Caki2 (cell line): ENCODE measurements at regions not wholly inside any gene's neighbourhood (a gene's known extent, or its start where the extent isn't known, plus 50 kb on each side); places are given as distances from the start of the nearest gene placed in this dataset.
A peak's percentile ranks its signal among the peaks of the same experiment; 100 is the strongest.

ENCODE experiments used
- DNase-seq: peaks from one replicate; pipeline ENCODE4 v3.0.0-alpha.2; 2015; ENCODE audit warnings: low read depth
- in situ Hi-C: cut with HindIII; loops from 2 replicates; pipeline ENCODE4 v1.10.0; 2016; ENCODE audit warnings: low sequenced_read_pairs, low pct_unique_long_range_greater_than_20kb, mixed read lengths

GRCh38 chr6:149225370-149225769, 92.1 kb upstream of the TAB2 start:
- in situ Hi-C loops, result no loop called here
- DNase-seq, result no peak

- no peak for DNase-seq
- in situ Hi-C loops, result no loop called here
These were observed 91.6 kb upstream of the TAB2 start for GRCh38 chr6:149225946-149226345.

GRCh38 chr6:149227796-149228195, 89.7 kb upstream of the TAB2 start:
- DNase-seq, result no peak
- in situ Hi-C loops, result no loop called here

GRCh38 chr6:149228311-149228955, 89.1 kb upstream of the TAB2 start:
- in situ Hi-C loops, result no loop called here
- DNase-seq, result no peak

GRCh38 chr6:149229096-149229495, 88.4 kb upstream of the TAB2 start:
- in situ Hi-C loops, result no loop called here
- no peak for DNase-seq

GRCh38 chr6:149230712-149231460, 86.6 kb upstream of the TAB2 start:
- DNase-seq, result no peak
- in situ Hi-C loops, result no loop called here

GRCh38 chr6:149231778-149232177, 85.7 kb upstream of the TAB2 start:
- in situ Hi-C loops, result no loop called here
- no peak for DNase-seq

GRCh38 chr6:149233056-149233715, 84.3 kb upstream of the TAB2 start:
- in situ Hi-C loops, result no loop called here

GRCh38 chr6:149234051-149234962, 83.2 kb upstream of the TAB2 start:
- DNase-seq, result peak; percentile 47
- in situ Hi-C loops, result no loop called here

More at GRCh38 chr6:149233056-149233715, 84.3 kb upstream of the TAB2 start:
- DNase-seq, result peak; percentile 94

GRCh38 chr6:149235130-149235561, 82.4 kb upstream of the TAB2 start:
- in situ Hi-C loops, result no loop called here
- peak; percentile 54 for DNase-seq

- in situ Hi-C loops, result no loop called here
- DNase-seq, result peak; percentile 25
These were observed 80.9 kb upstream of the TAB2 start for GRCh38 chr6:149236589-149236988.

GRCh38 chr6:149237464-149237863, 80.0 kb upstream of the TAB2 start:
- in situ Hi-C loops, result no loop called here
- DNase-seq, result no peak

- in situ Hi-C loops, result no loop called here
- DNase-seq, result no peak
These were observed 77.8 kb upstream of the TAB2 start for GRCh38 chr6:149239573-149240209.

GRCh38 chr6:149242883-149243282, 74.6 kb upstream of the TAB2 start:
- DNase-seq, result no peak
- in situ Hi-C loops, result no loop called here

- in situ Hi-C loops, result no loop called here
- DNase-seq, result no peak
These were observed 73.4 kb upstream of the TAB2 start for GRCh38 chr6:149244105-149244504.

- in situ Hi-C loops, result no loop called here
- no peak for DNase-seq
These were observed 70.7 kb upstream of the TAB2 start for GRCh38 chr6:149246691-149247384.

- in situ Hi-C loops, result no loop called here
- no peak for DNase-seq
These were observed 70.1 kb upstream of the TAB2 start for GRCh38 chr6:149247385-149247763.
